SK-N-SH treated with all-trans-retinoic acid at 6 μM for 48 hours (cell line): ENCODE measurements at regions not wholly inside any gene's neighbourhood (a gene's known extent, or its start where the extent isn't known, plus 50 kb on each side); places are given as distances from the start of the nearest gene placed in this dataset.

Experiments used
- ATAC-seq: fragments of 200-7000 bp; cut with Tn5 transposase; 3 replicates; pipeline ENCODE4 v1.9.1; 2020; ENCODE audit warnings: mild to moderate bottlenecking, moderate library complexity
- ARNTL ChIP-seq: fragments of 450-650 bp; formaldehyde crosslinking; IDR thresholded peaks from 2 replicates; pipeline ENCODE4 v1.5.0; 2020; ENCODE audit warnings: low read depth, mild to moderate bottlenecking, moderate library complexity, borderline replicate concordance
- BACH2 ChIP-seq: fragments of 250-450 bp; sonication (Bioruptor Pico); IDR thresholded peaks from 2 replicates; pipeline ENCODE4 v1.9.0; 2021; ENCODE audit warnings: mild to moderate bottlenecking, borderline replicate concordance
- CREB5 ChIP-seq: fragments of 250-450 bp; sonication (Bioruptor Pico); IDR thresholded peaks from 2 replicates; pipeline ENCODE4 v1.5.1; 2020; ENCODE audit warnings: low read depth, mild to moderate bottlenecking, moderate library complexity
- CSDC2 ChIP-seq: fragments of 250-450 bp; sonication (Bioruptor Pico); IDR thresholded peaks from 2 replicates; pipeline ENCODE4 v1.5.0; 2020; ENCODE audit warnings: mild to moderate bottlenecking, moderate library complexity
- ESRRG ChIP-seq: fragments of 250-450 bp; sonication (Bioruptor Pico); IDR thresholded peaks from 2 replicates; pipeline ENCODE4 v1.6.1; 2021; ENCODE audit warnings: mild to moderate bottlenecking
- GLIS3 ChIP-seq: fragments of 250-450 bp; sonication (Bioruptor Pico); IDR thresholded peaks from 2 replicates; pipeline ENCODE4 v1.5.0; 2020; ENCODE audit warnings: mild to moderate bottlenecking, moderate library complexity
- ISL1 ChIP-seq: fragments of 250-450 bp; sonication (Bioruptor Pico); IDR thresholded peaks from 2 replicates; pipeline ENCODE4 v2.1.2; 2022; ENCODE audit warnings: mild to moderate bottlenecking, moderate library complexity
- OSR1 ChIP-seq: fragments of 250-450 bp; sonication (Bioruptor Pico); IDR thresholded peaks from 2 replicates; pipeline ENCODE4 v1.8.0; 2022; ENCODE audit warnings: moderate library complexity, mild to moderate bottlenecking, inconsistent platforms
- PPARA ChIP-seq: fragments of 250-450 bp; sonication (Bioruptor Pico); IDR thresholded peaks from 2 replicates; pipeline ENCODE4 v1.5.0; 2020; ENCODE audit warnings: mild to moderate bottlenecking, borderline replicate concordance
- RARB ChIP-seq: fragments of 250-450 bp; sonication (Bioruptor Pico); IDR thresholded peaks from 2 replicates; pipeline ENCODE4 v1.8.0; 2021; ENCODE audit warnings: mild to moderate bottlenecking, moderate library complexity
- SNAI2 ChIP-seq: fragments of 250-450 bp; sonication (Bioruptor Pico); IDR thresholded peaks from 2 replicates; pipeline ENCODE4 v1.5.0; 2020; ENCODE audit warnings: mild to moderate bottlenecking, moderate library complexity
- TCF4 ChIP-seq: fragments of 250-450 bp; sonication (Bioruptor Pico); IDR thresholded peaks from 2 replicates; pipeline ENCODE4 v1.8.0; 2021; ENCODE audit warnings: mild to moderate bottlenecking, moderate library complexity, borderline replicate concordance
- TOX ChIP-seq: fragments of 250-450 bp; sonication (Bioruptor Pico); IDR thresholded peaks from 2 replicates; pipeline ENCODE4 v1.8.0; 2021; ENCODE audit warnings: mild to moderate bottlenecking, moderate library complexity, borderline replicate concordance
- ZC3H10 ChIP-seq: fragments of 250-450 bp; sonication (Bioruptor Pico); IDR thresholded peaks from 2 replicates; pipeline ENCODE4 v1.5.1; 2021; ENCODE audit warnings: mild to moderate bottlenecking, moderate library complexity
- ZFP3 ChIP-seq: fragments of 250-450 bp; sonication (Bioruptor Pico); IDR thresholded peaks from 2 replicates; pipeline ENCODE4 v1.5.0; 2020; ENCODE audit warnings: mild to moderate bottlenecking, moderate library complexity
- ZNF565 ChIP-seq: fragments of 450-650 bp; formaldehyde crosslinking; conservative IDR thresholded peaks from 2 replicates; pipeline ENCODE4 v1.5.0; 2020; ENCODE audit warnings: low read depth, mild to moderate bottlenecking, moderate library complexity
- ZNF70 ChIP-seq: fragments of 450-650 bp; formaldehyde crosslinking; IDR thresholded peaks from 2 replicates; pipeline ENCODE4 v1.5.0; 2020; ENCODE audit warnings: mild to moderate bottlenecking, moderate library complexity
- ZNF8 ChIP-seq: fragments of 450-650 bp; formaldehyde crosslinking; IDR thresholded peaks from 2 replicates; pipeline ENCODE4 v1.5.0; 2020; ENCODE audit warnings: mild to moderate bottlenecking, moderate library complexity
- TF ChIP-seq, protein P1 (sequence below): fragments of 250-450 bp; sonication (Bioruptor Pico); IDR thresholded peaks from 2 replicates; pipeline ENCODE4 v1.8.0; 2021; ENCODE audit warnings: low read depth, mild to moderate bottlenecking, moderate library complexity, borderline replicate concordance
- TF ChIP-seq, protein P2 (sequence below): fragments of 250-450 bp; sonication (Bioruptor Pico); IDR thresholded peaks from 2 replicates; pipeline ENCODE4 v1.5.1; 2021; ENCODE audit warnings: mild to moderate bottlenecking, moderate library complexity
- TF ChIP-seq, protein P3 (sequence below): fragments of 250-450 bp; sonication (Bioruptor Pico); IDR thresholded peaks from 2 replicates; pipeline ENCODE4 v1.5.0; 2020; ENCODE audit warnings: mild to moderate bottlenecking, moderate library complexity

- TF ChIP-seq, protein P1, sequence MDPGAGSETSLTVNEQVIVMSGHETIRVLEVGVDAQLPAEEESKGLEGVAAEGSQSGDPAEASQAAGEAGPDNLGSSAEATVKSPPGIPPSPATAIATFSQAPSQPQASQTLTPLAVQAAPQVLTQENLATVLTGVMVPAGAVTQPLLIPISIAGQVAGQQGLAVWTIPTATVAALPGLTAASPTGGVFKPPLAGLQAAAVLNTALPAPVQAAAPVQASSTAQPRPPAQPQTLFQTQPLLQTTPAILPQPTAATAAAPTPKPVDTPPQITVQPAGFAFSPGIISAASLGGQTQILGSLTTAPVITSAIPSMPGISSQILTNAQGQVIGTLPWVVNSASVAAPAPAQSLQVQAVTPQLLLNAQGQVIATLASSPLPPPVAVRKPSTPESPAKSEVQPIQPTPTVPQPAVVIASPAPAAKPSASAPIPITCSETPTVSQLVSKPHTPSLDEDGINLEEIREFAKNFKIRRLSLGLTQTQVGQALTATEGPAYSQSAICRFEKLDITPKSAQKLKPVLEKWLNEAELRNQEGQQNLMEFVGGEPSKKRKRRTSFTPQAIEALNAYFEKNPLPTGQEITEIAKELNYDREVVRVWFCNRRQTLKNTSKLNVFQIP, result no peak
- TF ChIP-seq SNAI2 (CRISPR knock-in tag) (no peak), ZNF8 (no peak), ZNF565 (CRISPR knock-in tag) (no peak), TOX (CRISPR knock-in tag) (no peak), RARB (no peak), ISL1 (CRISPR knock-in tag) (no peak), TCF4 (no peak)
- TF ChIP-seq, all 23 proteins: peak for 0
These were observed 169.7 kb upstream of the RGS6 start (continued) for GRCh38 chr14:71762575-71762974.

- TF ChIP-seq, protein P2, sequence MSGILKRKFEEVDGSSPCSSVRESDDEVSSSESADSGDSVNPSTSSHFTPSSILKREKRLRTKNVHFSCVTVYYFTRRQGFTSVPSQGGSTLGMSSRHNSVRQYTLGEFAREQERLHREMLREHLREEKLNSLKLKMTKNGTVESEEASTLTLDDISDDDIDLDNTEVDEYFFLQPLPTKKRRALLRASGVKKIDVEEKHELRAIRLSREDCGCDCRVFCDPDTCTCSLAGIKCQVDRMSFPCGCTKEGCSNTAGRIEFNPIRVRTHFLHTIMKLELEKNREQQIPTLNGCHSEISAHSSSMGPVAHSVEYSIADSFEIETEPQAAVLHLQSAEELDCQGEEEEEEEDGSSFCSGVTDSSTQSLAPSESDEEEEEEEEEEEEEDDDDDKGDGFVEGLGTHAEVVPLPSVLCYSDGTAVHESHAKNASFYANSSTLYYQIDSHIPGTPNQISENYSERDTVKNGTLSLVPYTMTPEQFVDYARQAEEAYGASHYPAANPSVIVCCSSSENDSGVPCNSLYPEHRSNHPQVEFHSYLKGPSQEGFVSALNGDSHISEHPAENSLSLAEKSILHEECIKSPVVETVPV (CRISPR knock-in tag), result no peak
- TF ChIP-seq BACH2, result no peak
- TF ChIP-seq ZNF70, result no peak
- no peak for TF ChIP-seq ARNTL (CRISPR knock-in tag)
- no peak for TF ChIP-seq ESRRG (CRISPR knock-in tag)
- no peak for TF ChIP-seq ZNF565 (CRISPR knock-in tag)
- TF ChIP-seq, protein P3, sequence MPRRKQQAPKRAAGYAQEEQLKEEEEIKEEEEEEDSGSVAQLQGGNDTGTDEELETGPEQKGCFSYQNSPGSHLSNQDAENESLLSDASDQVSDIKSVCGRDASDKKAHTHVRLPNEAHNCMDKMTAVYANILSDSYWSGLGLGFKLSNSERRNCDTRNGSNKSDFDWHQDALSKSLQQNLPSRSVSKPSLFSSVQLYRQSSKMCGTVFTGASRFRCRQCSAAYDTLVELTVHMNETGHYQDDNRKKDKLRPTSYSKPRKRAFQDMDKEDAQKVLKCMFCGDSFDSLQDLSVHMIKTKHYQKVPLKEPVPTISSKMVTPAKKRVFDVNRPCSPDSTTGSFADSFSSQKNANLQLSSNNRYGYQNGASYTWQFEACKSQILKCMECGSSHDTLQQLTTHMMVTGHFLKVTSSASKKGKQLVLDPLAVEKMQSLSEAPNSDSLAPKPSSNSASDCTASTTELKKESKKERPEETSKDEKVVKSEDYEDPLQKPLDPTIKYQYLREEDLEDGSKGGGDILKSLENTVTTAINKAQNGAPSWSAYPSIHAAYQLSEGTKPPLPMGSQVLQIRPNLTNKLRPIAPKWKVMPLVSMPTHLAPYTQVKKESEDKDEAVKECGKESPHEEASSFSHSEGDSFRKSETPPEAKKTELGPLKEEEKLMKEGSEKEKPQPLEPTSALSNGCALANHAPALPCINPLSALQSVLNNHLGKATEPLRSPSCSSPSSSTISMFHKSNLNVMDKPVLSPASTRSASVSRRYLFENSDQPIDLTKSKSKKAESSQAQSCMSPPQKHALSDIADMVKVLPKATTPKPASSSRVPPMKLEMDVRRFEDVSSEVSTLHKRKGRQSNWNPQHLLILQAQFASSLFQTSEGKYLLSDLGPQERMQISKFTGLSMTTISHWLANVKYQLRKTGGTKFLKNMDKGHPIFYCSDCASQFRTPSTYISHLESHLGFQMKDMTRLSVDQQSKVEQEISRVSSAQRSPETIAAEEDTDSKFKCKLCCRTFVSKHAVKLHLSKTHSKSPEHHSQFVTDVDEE (CRISPR knock-in tag), result no peak
- TF ChIP-seq SNAI2 (CRISPR knock-in tag), result no peak
- TF ChIP-seq PPARA, result no peak
- TF ChIP-seq TOX (CRISPR knock-in tag), result no peak
- no peak for TF ChIP-seq ISL1 (CRISPR knock-in tag)
- no peak for TF ChIP-seq OSR1 (CRISPR knock-in tag)
- TF ChIP-seq GLIS3 (CRISPR knock-in tag), result no peak
- TF ChIP-seq TCF4, result no peak
- TF ChIP-seq CSDC2 (CRISPR knock-in tag), result no peak
- TF ChIP-seq, protein P1, result no peak
- TF ChIP-seq RARB, result no peak
- TF ChIP-seq ZFP3 (CRISPR knock-in tag), result no peak
- TF ChIP-seq CREB5 (CRISPR knock-in tag), result no peak
These were observed 167.4 kb upstream of the RGS6 start for GRCh38 chr14:71764701-71765382.

DNA sequence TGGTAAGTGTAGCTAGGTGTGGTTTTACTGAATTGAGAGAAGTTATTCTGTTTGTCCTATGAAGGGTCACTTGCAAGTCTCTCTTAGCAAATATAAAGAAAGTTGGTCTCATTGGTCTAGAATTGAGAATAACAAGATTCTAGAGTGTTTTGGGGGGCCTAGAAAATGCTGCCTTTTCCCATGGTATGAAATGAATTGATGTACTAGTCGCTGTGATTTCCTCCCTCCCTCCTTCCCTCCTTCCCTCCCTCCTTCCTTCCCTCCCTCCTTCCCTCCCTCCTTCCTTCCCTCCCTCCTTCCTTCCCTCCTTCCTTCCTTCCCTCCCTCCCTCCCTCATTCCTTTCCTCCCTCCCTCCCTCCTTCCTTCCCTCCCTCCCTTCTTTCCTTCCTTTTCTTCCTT is 166.7 kb upstream of the RGS6 start:
- ATAC-seq, result no peak
- TF ChIP-seq ESRRG (CRISPR knock-in tag), result no peak
- no peak for TF ChIP-seq ZFP3 (CRISPR knock-in tag)
- TF ChIP-seq OSR1 (CRISPR knock-in tag), result no peak
- no peak for TF ChIP-seq GLIS3 (CRISPR knock-in tag)
- no peak for TF ChIP-seq ZC3H10 (CRISPR knock-in tag)

More at GRCh38 chr14:71764701-71765382, 167.4 kb upstream of the RGS6 start:
- no peak for ATAC-seq
